ENCODE measurements at regions not wholly inside any gene's neighbourhood (a gene's known extent, or its start where the extent isn't known, plus 50 kb on each side); places are given as distances from the start of the nearest gene placed in this dataset.
"Not testable (repeated sequence)": the region's sequence is repeated elsewhere in the genome, so short reads cannot be mapped to it uniquely, and the experiment has no call there.

DNA sequence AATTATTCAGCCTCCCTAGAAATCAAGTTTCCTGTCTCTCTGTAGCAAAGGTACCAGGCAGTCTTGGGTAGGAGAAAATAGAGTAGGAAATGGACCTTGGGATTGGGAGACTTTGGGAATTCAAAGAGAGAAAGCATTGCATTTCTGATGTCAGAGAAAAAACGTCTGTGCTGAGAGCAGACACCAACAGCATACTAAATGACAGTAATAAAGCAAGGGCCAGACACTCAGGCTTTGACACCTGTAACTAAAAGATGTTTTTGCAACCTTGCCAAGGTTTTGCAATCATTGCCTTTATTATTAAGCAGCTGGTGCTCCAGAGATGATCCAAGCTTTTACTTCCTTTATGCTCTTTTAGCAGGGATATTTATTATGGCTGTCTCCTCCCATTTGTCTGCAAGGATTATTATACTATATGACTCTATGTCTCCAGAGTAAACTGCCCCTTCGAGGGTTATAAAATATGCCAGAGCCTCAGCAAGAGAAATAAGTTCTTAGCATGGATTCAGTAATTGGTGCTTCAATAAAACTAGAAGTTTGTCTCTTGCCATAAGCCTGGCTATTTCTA lies 85.2 kb upstream of the GRAMD1B start:
- Histone ChIP-seq H3K9me3 (ENCODE audit: insufficient read depth, low read length) (no peaks in the 10 kb centered on the region), H3K4me3 (ENCODE audit: insufficient read length, low read depth) (no peak overlapping the region), H3K27me3 (ENCODE audit: insufficient read depth, insufficient read length) (no peaks in the 10 kb centered on the region), H3K36me3 (ENCODE audit: insufficient read depth, insufficient read length, low read length) (no peaks in the 10 kb centered on the region), H3K4me1 (ENCODE audit: insufficient read depth, insufficient read length) (no peaks in the 10 kb centered on the region), H3K9ac (ENCODE audit: insufficient read length, low read depth) (no peak overlapping the region)
- DNase-seq (ENCODE audit: low read depth, low spot score): no peak
- no peak for TF ChIP-seq SUZ12 (IDR thresholded peaks at IDR 0.05; ENCODE audit: extremely low read depth, insufficient read depth, insufficient read length)
- no peak for TF ChIP-seq ZNF274 (IDR thresholded peaks at IDR 0.05; ENCODE audit: low read depth, low read length)
- TF ChIP-seq YY1 (IDR thresholded peaks at IDR 0.05; ENCODE audit: insufficient read depth, insufficient read length): no peak

DNA sequence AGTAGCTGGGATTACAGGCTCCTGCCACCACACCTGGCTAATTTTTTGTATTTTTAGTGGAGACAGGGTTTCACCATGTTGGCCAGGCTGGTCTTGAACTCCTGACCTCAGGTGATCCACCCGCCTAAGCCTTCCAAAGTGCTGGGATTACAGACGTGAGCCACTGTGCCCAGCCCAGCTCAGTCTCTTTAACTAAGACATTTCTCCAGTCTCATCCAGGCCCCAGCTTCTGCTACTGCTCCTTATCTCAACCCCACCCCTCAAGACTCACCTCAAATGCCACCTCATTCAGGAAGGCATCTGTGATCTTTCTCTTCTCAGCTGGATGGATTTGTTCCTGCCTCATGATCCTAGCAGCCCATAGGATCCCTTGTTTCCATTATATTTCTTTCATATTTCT lies 85.9 kb upstream of the GRAMD1B start:
- DNase-seq (ENCODE audit: low read depth, low spot score); H3K4me1 ChIP-seq (ENCODE audit: insufficient read depth, insufficient read length); H3K36me3 ChIP-seq (ENCODE audit: insufficient read depth, insufficient read length, low read length); H3K4me3 ChIP-seq (ENCODE audit: insufficient read length, low read depth); H3K9me3 ChIP-seq (ENCODE audit: insufficient read depth, low read length); H3K27me3 ChIP-seq (ENCODE audit: insufficient read depth, insufficient read length); H3K9ac ChIP-seq (ENCODE audit: insufficient read length, low read depth): not testable (repeated sequence)

DNA sequence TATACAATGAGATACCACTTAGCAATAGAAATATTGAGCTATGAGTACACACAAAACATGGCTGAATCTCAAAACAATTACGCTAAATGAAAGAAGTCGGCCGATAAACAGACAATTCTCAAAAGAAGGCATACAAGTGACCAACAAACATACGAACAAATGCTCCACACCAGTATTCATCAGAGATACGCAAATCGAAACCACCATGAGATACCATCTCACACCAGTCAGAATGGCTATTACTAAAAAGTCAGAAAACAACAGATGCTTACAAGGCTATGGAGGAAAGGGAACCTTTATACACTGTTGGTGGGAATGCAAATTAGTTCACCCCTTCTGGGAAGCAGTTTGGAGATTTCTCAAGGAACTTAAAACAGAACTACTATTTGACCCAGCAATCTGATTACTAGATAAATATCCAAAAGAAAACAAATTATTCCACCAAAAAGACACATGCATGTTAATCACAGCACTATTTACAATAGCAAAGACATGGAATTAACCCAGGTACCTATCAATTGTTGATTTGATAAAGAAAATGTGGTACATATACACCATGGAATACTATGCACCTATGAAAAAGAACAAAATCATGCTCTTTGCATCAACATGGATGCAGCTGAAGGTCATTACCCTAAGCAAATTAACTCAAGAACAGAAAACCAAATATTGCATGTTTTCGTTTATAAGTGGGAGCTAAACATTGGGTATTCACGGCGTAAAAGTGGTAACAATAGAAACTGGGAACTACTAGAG lies 90.9 kb upstream of the GRAMD1B start:
- TF ChIP-seq ZNF274 (IDR thresholded peaks at IDR 0.05; ENCODE audit: low read depth, low read length) (no peak), SUZ12 (IDR thresholded peaks at IDR 0.05; ENCODE audit: extremely low read depth, insufficient read depth, insufficient read length) (no peak), YY1 (IDR thresholded peaks at IDR 0.05; ENCODE audit: insufficient read depth, insufficient read length) (no peak)
- no peak for DNase-seq (ENCODE audit: low read depth, low spot score)

DNA sequence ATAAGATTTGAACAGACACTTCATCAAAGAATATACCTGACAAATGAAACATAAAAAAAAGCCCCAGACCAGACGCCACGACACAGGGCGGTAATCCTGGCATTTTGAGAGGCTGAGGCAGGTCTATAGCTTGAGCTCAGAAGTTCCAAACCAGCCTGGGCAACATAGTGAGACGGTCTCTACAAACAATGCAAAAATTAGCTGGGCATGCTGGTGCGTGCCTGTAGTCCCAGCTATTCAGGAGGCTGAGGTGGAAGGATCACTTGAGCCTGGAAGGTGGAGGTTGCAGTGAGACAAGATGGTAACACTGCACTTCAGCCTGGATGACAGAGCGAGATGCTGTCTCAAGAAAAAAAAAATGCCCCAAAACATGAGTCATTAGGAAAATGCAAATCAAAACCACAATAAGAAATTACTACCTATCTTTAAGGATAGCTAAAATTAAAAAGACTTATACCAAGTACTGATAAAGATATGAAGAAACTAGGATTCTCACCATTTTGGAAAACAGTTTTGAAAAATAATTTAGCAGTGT lies 91.7 kb upstream of the GRAMD1B start:
- Histone ChIP-seq H3K4me1 (ENCODE audit: insufficient read depth, insufficient read length) (no peaks in the 10 kb centered on the region), H3K27me3 (ENCODE audit: insufficient read depth, insufficient read length) (no peaks in the 10 kb centered on the region), H3K36me3 (ENCODE audit: insufficient read depth, insufficient read length, low read length) (no peaks in the 10 kb centered on the region), H3K4me3 (ENCODE audit: insufficient read length, low read depth) (no peak overlapping the region), H3K9ac (ENCODE audit: insufficient read length, low read depth) (no peak overlapping the region), H3K9me3 (ENCODE audit: insufficient read depth, low read length) (peaks cover 9% of the 10 kb centered on the region; the same call in 1 of the 2 replicates)
- TF ChIP-seq SUZ12 (IDR thresholded peaks at IDR 0.05; ENCODE audit: extremely low read depth, insufficient read depth, insufficient read length) (no peak), ZNF274 (IDR thresholded peaks at IDR 0.05; ENCODE audit: low read depth, low read length) (no peak), YY1 (IDR thresholded peaks at IDR 0.05; ENCODE audit: insufficient read depth, insufficient read length) (no peak)
- DNase-seq (ENCODE audit: low read depth, low spot score): no peak

More for the DNA sequence above, 90.9 kb upstream of the GRAMD1B start:
- no peaks in the 10 kb centered on the region for H3K36me3 ChIP-seq (ENCODE audit: insufficient read depth, insufficient read length, low read length)
- H3K4me3 ChIP-seq (ENCODE audit: insufficient read length, low read depth): no peak overlapping the region
- H3K27me3 ChIP-seq (ENCODE audit: insufficient read depth, insufficient read length): no peaks in the 10 kb centered on the region
- H3K4me1 ChIP-seq (ENCODE audit: insufficient read depth, insufficient read length): no peaks in the 10 kb centered on the region
- peaks cover 9% of the 10 kb centered on the region; the same call in 1 of the 2 replicates for H3K9me3 ChIP-seq (ENCODE audit: insufficient read depth, low read length)
- H3K9ac ChIP-seq (ENCODE audit: insufficient read length, low read depth): no peak overlapping the region

DNA sequence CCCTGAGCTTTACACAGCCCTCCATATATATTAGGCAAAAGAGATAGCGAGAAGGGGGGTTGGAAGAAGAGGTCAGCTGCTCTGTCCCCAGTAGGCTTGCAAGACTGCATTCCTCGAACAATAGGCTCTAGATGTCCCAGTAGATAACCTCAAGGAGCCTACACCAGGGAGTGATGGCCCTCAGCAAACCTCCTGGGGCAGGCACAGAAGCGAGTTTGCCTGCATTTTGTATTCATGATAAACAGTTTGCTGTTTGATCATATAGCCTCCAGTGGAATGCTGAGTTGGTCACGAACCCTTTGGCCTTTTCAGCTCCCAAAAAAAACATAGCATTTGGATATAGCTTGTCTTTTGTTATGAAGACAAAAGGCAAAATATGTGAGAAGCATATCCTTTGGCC lies 95.1 kb upstream of the GRAMD1B start:
- Histone ChIP-seq H3K9ac (ENCODE audit: insufficient read length, low read depth) (no peak overlapping the region), H3K4me1 (ENCODE audit: insufficient read depth, insufficient read length) (no peaks in the 10 kb centered on the region), H3K36me3 (ENCODE audit: insufficient read depth, insufficient read length, low read length) (no peaks in the 10 kb centered on the region), H3K27me3 (ENCODE audit: insufficient read depth, insufficient read length) (no peaks in the 10 kb centered on the region), H3K9me3 (ENCODE audit: insufficient read depth, low read length) (peaks cover 9% of the 10 kb centered on the region; the same call in 1 of the 2 replicates), H3K4me3 (ENCODE audit: insufficient read length, low read depth) (no peak overlapping the region)
- TF ChIP-seq YY1 (IDR thresholded peaks at IDR 0.05; ENCODE audit: insufficient read depth, insufficient read length) (no peak), ZNF274 (IDR thresholded peaks at IDR 0.05; ENCODE audit: low read depth, low read length) (no peak), SUZ12 (IDR thresholded peaks at IDR 0.05; ENCODE audit: extremely low read depth, insufficient read depth, insufficient read length) (no peak)
- DNase-seq (ENCODE audit: low read depth, low spot score): no peak

DNA sequence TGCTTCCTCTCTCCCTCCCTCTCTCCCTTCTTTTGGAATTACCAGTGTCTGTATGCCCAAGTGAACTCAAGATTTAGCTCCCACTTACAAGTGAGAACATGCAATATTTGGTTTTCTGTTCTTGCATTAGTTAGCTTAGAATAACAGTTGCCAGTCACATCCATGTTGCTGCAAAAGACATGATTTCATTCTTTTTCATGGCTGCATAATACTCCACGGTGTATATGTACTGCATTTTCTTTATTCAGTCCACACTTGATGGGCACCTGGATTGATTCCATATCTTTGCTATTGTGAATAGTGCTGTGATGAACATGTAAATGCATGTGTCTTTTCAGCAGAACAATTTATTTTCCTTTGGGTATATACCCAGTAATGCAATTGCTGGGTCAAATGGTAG lies 97.5 kb upstream of the GRAMD1B start:
- not testable (repeated sequence) for H3K9me3 ChIP-seq (ENCODE audit: insufficient read depth, low read length); H3K27me3 ChIP-seq (ENCODE audit: insufficient read depth, insufficient read length); H3K4me3 ChIP-seq (ENCODE audit: insufficient read length, low read depth); H3K4me1 ChIP-seq (ENCODE audit: insufficient read depth, insufficient read length); DNase-seq (ENCODE audit: low read depth, low spot score); H3K9ac ChIP-seq (ENCODE audit: insufficient read length, low read depth); H3K36me3 ChIP-seq (ENCODE audit: insufficient read depth, insufficient read length, low read length)

DNA sequence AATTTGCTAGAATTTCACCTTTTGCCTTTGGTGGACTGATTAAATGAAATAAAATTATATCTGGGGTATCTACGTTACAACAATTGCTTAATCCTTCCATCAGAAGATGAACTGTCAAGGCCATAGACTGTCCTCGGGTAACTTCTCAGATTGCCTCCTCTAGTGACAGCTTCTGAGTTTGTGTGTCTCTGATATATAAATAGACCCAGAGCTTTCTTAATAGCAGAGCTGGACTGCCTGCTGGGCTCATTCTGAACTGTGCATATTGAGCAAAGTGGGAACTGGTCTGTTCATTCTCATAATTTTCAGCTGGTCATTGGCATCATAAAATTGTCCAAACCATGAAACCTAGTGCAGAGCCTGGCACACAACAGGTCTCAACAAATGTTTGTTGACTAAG lies 99.1 kb upstream of the GRAMD1B start:
- no peaks in the 10 kb centered on the region for H3K27me3 ChIP-seq (ENCODE audit: insufficient read depth, insufficient read length)
- no peaks in the 10 kb centered on the region for H3K36me3 ChIP-seq (ENCODE audit: insufficient read depth, insufficient read length, low read length)
- no peak overlapping the region for H3K9ac ChIP-seq (ENCODE audit: insufficient read length, low read depth)
- TF ChIP-seq SUZ12 (IDR thresholded peaks at IDR 0.05; ENCODE audit: extremely low read depth, insufficient read depth, insufficient read length) (no peak), YY1 (IDR thresholded peaks at IDR 0.05; ENCODE audit: insufficient read depth, insufficient read length) (no peak), ZNF274 (IDR thresholded peaks at IDR 0.05; ENCODE audit: low read depth, low read length) (no peak)
- peaks cover 7% of the 10 kb centered on the region; the same call in 1 of the 2 replicates for H3K9me3 ChIP-seq (ENCODE audit: insufficient read depth, low read length)
- no peak overlapping the region for H3K4me3 ChIP-seq (ENCODE audit: insufficient read length, low read depth)
- H3K4me1 ChIP-seq (ENCODE audit: insufficient read depth, insufficient read length): no peaks in the 10 kb centered on the region
- DNase-seq (ENCODE audit: low read depth, low spot score): no peak

All from NT2/D1 (cell line).